GM19043 (cell line): ENCODE measurements at regions not wholly inside any gene's neighbourhood (a gene's known extent, or its start where the extent isn't known, plus 50 kb on each side); places are given as distances from the start of the nearest gene placed in this dataset.
A peak's percentile ranks its signal among the peaks of the same experiment; 100 is the strongest.

ENCODE experiments used
- ATAC-seq: cut with Tn5 transposase; IDR thresholded peaks from one replicate; pipeline ENCODE4 v1.9.1; 2021; ENCODE audit warnings: low read depth; ENCODE audit not compliant: unreplicated experiment

DNA sequence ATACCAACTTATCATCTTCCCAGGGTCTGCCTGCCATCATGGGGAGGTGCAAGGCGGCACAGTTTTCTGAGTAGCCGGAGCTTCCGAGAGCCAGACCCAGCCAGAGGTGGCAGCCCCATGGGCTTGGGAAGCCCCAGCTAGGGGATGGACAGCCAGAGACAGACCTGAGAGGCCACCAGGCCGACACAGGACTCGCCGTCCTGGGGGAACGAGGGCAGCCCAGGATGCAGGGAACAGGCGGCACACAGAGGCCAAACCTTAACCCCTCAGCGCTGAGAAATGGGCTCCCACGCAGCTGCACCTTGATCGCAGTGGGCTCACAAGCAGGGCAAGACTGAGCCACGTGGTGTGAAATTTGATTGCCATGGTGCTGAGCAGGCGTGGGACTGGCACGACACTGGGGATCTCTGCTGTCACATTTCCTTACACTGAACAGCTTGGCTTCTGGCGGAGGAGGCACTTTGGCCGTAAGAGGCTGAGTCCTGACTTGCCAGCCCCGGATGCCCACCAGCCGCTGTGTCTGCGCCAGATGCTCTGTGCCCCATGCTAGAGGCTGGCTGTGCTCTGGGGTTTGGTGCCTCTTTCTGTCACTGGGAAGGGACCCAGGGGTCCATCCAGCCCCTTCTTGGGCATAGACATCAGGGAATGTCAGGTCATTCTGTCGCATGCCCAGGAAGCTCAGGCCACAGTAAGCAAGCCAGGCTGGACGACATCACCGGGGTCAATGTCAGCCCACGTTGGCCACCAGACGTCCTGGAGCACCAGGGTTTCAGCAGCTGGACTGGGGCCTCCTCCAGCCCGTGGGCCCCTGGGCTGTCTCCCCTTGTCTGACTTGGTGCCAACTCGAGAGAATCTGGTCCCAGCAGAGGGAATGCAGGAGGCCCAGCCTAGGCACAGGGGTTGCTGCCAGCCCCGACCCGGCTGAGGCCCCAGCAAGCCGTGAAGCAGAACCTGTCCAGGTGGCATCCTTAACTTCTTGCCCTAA, 312.1 kb upstream of the MYT1L start:
- no peak for ATAC-seq

DNA sequence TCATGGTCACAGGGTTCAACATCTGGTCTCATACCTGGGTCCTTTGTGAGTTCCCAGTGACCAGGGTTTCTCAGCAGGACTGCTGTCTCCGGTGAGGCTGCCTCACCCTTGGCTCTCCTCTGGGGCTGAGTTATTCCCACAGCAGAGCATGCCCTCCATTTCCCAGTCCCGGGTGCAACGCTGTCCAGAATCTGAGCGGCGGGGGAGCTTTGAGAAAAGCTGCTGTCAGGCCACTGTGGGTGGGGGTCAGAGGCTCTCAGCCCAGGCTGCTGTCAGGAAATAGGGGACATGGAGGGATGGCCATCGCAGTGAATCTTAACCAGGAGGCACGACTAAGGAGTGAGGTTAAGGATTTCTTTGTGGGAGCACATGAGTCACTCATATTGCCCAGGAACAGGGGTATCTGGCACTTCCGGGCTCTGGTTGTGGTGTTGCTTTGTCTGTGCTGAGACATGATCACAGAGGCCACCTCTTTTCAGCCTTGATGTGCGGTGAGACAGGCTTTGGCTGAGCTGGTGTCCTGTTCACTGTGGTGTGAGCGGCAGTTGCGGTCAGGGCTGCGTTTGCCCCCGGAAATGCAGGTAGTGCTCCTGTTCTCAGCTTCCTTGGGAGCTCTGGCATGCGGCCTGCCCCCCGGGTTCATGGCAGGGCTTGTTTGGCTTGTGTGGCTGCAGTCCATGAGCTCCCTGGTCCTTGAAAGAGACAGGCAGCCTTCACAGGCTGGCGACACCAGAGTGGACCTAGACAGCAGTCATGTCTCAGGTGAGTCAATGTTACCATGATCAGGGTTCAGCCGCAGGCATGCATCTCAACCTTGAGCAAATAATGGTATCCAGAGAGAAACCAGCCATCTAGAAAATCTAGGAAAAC, 310.7 kb upstream of the MYT1L start:
- ATAC-seq: no peak

DNA sequence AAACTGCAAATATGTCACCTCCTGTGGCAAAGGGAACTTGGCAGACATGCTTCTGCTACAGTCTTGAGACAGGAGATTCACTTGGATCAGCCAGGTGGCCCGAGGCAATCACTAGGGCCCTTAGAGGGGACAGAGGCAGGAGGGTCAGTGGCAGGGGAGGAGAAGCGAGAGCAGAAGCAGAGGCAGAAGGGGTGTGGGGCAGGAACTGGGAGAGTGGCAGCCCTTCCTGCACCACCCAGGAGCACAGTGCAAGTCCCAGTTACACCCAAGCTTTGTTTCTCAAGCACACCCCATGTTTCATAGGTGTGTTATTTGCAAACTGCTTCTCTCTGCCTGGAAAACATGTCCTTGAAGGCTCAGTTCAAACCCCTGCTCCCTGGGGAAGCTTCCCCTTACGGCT, 309.7 kb upstream of the MYT1L start:
- no peak for ATAC-seq

DNA sequence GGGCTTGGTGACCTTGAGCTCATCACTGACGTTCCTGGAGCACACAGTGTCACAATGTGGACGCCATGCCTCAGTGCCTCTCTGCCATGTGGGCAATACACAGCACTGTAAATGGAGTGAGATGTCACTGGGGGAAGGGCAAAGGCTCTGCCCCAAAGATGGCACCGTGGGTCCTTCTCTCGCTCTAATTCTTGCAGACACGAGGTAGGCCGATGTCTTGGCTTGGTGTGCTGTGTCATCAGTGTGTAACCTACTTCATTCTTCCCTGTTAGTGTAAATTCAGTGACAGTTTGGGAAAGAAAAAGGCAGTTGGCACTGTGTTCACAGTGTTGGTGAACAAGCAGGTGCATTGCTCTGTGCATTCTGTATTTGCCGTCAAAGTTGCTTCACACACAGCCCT, 309.3 kb upstream of the MYT1L start:
- no peak for ATAC-seq

DNA sequence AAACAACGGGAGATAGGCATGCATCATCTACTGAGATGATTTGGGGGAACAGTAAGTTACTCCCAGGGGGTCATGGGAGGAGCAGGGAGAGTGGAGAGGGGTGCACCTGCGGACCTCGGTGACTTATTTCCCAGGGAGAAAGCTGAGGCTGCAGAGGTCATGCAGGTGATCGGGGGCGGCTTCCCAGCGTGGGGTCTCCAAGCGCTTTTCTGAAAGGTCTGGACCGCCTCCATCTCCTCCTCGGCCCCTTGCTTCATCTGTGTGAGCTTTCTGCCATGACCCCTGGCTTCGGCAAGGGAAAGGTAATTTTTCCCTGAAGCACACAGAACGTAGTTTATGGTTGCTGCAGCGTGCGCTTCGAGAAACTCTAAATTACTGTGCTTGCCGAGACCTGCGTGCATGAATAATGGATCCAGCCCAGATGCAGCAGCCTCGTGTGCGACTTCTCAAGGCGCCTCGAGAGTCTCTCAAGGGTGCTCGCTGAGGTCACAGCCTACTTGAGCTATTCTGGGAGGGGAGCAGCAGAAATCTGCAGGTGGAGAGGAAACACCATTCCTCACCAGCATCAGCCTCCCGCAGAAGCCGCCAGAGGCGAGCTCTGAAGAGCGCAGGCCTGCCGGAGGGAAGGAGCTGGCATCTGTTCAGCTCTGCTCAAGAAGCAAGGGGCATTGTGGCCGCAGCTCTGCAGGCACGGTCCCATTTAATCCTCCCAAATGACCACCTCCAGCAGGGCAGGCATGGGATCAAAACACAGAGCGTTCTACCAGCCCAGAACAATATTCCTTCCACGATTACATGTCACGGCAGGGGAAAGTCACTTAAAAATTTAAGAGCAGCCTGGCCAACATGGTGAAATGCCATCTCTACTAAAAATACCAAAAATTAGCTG, 308.4 kb upstream of the MYT1L start:
- ATAC-seq: no peak

DNA sequence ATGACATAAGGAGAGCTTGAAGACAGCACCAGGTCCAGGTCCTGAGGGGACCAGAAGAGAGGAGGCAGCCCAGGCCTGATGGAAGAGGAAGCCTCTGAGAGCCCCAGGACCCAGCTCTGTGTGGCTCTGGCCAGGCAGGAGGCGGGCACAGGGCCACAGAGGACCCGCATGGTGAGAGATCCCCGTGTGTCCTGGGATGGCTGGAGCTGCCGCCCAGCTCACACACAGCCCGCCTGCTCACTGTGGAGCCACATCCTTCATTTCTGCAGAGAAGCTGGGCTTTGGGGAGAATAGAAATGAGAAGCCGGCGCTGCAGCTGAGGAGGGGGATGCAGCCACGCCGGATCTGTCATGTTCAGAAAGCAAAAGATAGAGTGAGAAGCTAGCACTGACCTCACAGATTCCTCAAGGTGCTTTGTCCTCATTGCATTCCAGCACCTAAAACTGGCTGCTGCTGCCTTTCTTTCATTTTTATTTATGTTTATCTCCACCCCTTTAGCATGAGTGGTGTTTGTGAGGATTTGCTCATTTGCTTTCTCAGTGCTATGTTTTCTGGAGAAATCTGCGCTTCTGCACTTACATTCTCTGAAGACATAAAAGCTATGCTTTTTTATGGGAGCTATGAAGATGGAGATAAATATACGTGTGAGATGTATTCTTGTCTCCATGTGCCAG, 307.6 kb upstream of the MYT1L start:
- no peak for ATAC-seq

DNA sequence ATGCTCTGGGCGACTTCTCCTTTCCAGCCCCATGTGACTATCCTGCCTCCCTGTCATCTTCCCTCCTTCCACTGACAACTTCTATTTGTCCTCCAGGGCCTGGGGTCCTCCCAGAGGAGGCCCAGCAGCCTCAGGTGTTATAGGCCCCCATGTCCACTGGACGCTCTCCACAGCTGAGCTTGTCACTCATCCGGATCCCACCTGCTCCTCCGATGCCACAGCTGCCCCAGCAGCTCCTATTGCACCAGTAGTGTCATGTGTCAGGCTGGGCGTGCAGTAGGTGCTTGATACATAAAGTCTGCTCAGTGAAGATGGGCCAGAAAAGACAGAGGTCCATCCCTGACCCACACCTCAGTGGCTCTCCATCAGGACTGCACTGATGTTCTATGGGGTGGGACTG, 305.7 kb upstream of the MYT1L start:
- ATAC-seq: no peak

DNA sequence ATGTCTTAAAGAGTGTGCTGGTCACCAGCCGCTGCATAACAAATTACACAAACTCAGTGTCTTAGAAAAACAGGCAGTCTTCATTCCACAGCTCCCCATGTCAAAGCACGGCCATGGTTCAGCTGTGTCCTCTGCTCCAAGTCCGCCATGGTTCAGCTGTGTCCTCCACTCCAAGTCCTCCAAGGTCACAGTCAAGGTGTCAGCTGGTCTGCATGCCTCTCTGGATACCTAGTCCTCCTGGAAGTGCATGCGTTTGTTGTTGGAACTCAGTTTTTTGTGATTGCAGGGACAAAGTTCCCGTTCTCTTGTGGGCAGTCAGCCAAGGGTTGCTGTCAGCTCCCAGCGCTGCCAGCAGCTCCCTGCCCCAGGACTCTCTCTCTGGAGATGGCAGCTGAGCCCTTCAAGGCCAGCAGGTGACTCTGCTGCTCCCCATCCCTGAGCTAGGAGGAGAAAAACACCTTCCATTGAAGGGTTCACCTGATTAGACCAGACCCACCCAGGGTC, 304.0 kb upstream of the MYT1L start:
- no peak for ATAC-seq

DNA sequence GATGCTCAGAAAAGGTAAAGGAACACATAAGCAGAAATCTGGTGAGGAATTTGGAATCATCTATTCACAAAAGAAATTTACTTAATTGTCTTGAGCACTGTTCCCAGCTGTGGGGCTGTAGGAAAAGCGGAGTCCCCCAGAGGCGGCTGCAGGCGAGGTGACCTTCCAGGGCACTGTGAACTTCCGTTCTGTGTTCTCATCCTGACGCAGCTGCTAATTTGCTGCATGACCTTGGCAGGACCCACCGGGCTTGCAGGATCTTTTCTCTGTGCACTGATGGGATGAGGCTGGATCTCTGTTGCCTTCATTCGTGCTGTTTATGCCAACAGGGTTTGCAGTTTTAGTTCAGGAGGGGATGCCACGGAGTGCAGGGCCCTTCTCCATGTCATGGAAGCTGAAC, 301.9 kb upstream of the MYT1L start:
- ATAC-seq: no peak

DNA sequence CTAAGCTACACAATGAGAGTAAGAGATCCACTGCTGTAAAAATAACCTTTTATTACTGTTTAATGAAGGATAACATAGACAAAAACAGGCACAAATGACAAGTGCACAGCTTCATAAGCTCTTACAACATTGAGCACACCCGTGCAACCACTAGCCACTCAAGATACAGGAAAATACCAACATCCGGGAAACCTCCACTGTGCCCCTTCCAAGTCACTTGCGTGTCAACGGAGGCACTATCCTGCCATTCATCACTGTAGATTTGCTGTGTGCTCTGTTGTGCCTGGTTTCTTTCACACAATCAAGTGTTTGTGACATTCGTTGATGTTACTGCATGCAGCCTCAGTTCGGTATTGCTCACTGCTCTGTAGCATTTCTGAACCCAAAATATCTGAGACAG, 292.9 kb upstream of the MYT1L start:
- ATAC-seq: no peak

DNA sequence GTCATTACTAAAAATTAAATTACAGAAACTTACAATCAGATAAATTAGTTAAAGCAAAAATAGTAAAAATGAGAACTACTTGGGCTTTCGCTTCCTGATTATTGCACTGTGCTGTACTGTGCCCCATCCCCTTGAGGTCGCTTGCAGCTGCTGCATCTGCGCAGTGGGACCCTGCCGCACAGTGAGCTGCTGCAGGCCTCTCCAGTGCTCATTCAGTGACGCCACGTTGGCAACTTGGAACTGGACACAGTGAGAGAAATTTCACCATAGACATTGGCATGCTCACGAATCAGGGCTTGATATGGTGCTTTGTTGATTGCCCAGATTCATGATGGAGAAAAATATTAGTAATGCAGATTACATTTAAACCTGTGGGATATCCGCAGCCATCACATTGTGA, 290.8 kb upstream of the MYT1L start:
- ATAC-seq: peak; percentile 78

DNA sequence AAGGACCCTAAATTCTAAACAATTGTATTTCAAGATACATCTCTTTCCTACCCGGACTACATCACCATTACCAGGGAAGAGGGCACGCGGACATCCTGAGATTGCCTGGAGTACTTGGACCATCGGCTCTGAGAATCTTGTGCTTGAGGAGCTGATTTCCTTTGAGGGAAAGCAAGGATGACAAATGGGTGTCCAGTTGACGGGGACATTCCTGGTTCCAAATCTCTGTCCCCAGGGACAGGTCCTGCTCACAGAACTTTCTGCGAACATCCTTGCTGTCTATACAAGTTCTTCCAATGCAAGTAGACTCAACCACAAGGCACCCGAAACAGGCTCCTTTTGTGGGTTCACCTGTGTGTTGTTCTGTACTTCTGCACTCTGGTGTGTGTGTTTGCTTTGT, 289.5 kb upstream of the MYT1L start:
- ATAC-seq: no peak

DNA sequence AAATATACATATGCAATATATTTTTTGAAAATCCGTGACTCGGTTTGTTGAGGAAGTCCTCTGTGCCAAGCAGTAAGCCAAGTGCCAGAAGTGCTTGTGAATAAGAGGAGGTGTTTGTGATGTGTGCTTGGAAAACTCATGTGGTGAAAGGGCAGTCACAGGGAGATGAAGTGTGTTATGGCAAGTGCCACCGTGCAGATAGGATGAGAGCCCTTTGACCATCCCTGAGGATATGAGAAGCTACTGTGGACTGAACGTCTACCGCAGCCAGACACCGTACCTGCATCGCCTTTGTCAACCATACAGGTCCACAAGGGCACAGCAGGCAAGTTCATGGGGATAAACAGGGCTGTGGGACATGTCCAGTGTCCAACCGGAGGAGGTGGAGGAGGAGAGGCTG, 288.9 kb upstream of the MYT1L start:
- ATAC-seq: no peak

DNA sequence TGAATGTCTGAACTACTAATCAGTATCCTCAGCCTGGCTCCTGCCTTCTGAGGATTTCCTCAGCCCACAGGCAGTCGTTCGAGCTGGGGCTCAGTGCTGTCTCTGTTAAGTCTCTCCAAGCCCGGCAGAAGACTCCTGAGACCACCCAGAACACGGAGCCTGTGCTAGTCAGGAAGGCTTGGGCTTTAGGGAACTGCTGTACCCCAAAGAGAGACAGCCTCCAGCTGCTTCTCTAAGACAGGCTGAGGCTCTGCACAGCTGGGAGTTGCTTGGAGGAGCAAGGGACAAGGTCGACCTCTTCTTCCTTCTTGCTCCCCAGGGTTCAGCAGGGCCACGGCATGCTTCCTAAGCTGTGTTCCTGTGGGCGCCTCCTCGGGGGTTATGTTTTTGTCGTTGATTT, 283.4 kb upstream of the MYT1L start:
- ATAC-seq: no peak

DNA sequence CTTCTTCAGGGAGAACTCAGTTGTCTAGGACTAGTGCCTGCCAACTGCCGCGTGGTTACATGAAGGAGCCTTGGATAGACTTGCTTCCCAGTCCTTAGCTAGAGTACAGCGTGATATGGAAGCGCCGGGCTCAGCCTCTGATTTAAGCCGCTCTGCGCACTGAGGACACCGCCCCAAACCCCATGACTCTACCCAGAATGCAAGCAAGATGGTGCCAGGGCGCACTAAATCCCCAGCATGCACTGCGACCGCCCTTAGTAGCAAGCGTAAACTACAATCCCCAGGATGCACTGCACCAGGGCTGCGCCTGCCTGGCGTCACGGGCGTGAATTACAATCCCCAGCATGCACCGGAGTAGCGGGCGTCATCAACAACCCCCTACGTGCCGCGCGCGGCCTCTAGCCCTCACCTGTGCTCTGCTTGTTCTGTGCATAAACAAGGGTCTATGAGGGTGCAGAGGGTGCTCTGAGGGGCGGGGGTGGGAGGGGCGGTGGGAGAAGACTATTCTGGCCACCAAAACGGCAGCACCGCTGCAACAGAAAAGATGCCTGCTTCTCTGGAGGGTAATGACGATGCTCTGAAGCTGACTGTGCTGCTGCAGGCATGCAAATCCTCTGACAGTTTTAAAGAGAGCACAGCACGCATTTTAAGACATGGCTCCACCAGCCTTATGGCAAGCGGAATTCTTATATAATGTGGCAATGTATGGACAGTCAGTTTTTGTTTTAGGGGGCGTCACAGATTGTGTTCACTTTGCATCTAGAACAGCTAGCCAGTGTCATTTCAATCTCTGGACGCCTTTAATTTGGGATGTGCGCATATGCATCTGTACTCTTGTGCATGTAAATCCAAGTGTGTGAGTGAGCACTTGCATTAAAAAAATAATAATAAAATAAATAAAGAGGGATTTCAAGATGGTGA, 282.5 kb upstream of the MYT1L start:
- peak; percentile 98 for ATAC-seq

DNA sequence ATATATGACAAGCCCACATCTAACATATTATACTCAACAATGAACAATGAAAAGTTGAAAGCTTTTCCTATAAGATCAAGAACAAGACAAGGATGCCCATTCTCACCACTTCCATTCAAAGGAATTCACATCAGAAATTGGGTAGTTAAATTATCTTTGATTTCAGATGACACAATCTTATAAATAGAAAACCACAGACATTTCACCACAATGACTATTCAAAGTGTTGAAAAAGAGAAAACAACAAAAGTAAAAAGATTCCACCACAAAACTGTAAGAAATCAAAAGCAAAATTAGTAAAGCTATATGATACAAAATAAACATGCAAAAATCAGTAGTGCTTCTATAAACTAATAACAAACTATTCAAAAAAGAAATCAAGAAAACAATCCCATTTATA, 279.7 kb upstream of the MYT1L start:
- ATAC-seq: no peak

DNA sequence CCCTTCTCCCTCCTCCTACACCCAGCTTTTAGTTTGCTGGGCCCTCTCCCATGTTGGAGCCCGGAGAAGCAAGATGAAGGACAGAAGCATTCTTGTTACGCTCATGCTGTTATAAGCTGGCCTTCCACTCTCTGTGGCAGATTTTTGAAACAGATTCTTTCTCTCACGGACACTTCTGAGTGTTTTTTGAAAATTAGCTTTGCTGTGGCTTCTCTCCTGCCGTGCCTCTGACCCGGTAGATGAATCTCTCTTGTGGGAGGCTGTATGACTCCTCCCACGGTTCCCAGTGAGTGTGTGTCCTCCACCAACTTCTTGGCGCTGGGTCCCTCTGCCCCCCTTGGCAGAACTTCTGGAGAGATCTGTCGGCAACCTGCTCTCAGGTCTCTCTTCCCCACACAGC, 269.3 kb upstream of the MYT1L start:
- ATAC-seq: no peak

DNA sequence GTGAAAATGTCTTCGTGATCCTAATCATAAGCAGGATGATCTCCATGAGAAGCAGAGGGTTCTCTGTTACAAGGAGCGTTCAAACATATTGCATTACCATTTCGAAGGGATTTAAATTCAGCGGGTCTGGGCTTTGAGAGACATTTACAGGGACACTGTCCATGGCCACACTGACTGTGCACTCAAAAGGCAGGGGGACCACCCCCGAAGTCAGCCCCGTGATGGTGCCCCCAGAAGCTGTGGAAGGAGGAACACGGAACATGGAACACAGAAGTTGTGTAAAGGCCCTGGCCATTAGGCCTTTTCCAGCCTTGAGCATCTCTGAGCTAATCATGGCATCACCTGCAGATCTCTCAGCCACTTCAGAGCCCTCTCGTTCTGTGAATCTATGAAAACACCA, 268.4 kb upstream of the MYT1L start:
- ATAC-seq: no peak

DNA sequence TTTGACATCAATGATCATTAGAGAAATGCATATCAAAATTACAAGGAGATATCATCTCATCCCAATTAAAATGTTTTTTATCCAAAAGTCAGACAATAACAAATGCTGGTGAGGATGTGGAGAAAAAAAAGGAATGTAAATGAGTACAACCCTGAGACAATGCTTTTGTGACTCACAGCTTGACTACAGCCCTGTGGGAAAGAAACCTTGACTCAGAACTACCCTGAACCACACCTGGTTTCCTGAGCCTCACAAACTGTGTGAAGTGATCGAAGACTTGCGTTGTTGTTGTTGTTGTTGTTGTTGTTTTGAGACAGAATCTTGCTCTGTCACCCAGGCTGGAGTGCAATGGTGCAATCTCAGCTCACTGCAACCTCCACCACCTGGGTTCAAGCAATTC, 266.6 kb upstream of the MYT1L start:
- no peak for ATAC-seq
